Ovary (tissue), 7 donors: ENCODE measurements at regions not wholly inside any gene's neighbourhood (a gene's known extent, or its start where the extent isn't known, plus 50 kb on each side); places are given as distances from the start of the nearest gene placed in this dataset.

Source experiments
- DNase-seq, 5 donors: peaks; one replicate each; pipeline ENCODE4 v3.0.0-alpha.2; 2019 to 2020
- H3K27ac ChIP-seq, 2 donors: fragments of 200-600 bp; one replicate each; pipeline versions ENCODE4 v1.5.1 to v1.8.0; 2019 to 2022
- H3K27me3 ChIP-seq: fragments of 200-600 bp; one replicate; pipeline ENCODE4 v1.8.0; 2022
- H3K36me3 ChIP-seq: fragments of 200-600 bp; sonication (generic); one replicate; pipeline ENCODE4 v1.5.1; 2019
- H3K4me1 ChIP-seq: one replicate; pipeline ENCODE4 v1.8.1; 2013; ENCODE audit warnings: mild to moderate bottlenecking, moderate library complexity; ENCODE audit not compliant: insufficient read depth
- H3K4me3 ChIP-seq: fragments of 200-600 bp; sonication (generic); one replicate; pipeline ENCODE4 v1.5.1; 2017
- H3K9me3 ChIP-seq, 2 donors: fragments of 200-600 bp in 1 of 2; sonication (generic) in 1 of 2; one replicate each; pipeline versions ENCODE4 v1.5.1 to v1.8.1; 2013 to 2019; ENCODE audit warnings: mild to moderate bottlenecking in 1 of 2, moderate library complexity in 1 of 2
- EP300 ChIP-seq: sonication (generic); formaldehyde crosslinking; IDR thresholded peaks from one replicate; pipeline ENCODE4 v1.6.1; 2017; ENCODE audit warnings: antibody characterized with exemption
- POLR2A ChIP-seq: fragments of 450-650 bp; IDR thresholded peaks from one replicate; pipeline ENCODE4 v1.6.1; 2017; ENCODE audit warnings: antibody characterized with exemption, mild to moderate bottlenecking, moderate library complexity
- WGBS, 3 donors: extraction: QIAGEN DNeasy Blood & Tissue Kit in 1 of 3; methylation state at CpG; one replicate each; pipeline versions ENCODE4 v1.1.5 to v1.1.7; 2013 to 2017; 5-methylcytosine and 5-hydroxymethylcytosine counted together
- intact Hi-C, 4 donors: fragments of 100-400 bp; cut with DNase I; formaldehyde crosslinking; loops; one replicate each; pipeline versions ENCODE4 v1.11.0 to v1.15.1; 2022 to 2023
- TF ChIP-seq, protein P1 (sequence below), 3 donors: fragments of 450-650 bp in 2 of 3; fragments of 200-600 bp in 1 of 3; IDR thresholded peaks; one replicate each; pipeline versions ENCODE4 v1.5.1 to v1.8.0; 2016 to 2022; ENCODE audit warnings: antibody characterized with exemption in 3 of 3, mild to moderate bottlenecking in 1 of 3
- donor health status: DM: no; HTN: no; CAD: no; lungs with moderate emphysema.
- donor health status: DM: no; HTN: no; CAD: no.
- donor health status: Bipolar disorder and iron deficiency.
- donor health status: DM: no; HTN: no; CAD: no.
- donor health status: DM: yes; HTN: yes; CAD: no.

DNA sequence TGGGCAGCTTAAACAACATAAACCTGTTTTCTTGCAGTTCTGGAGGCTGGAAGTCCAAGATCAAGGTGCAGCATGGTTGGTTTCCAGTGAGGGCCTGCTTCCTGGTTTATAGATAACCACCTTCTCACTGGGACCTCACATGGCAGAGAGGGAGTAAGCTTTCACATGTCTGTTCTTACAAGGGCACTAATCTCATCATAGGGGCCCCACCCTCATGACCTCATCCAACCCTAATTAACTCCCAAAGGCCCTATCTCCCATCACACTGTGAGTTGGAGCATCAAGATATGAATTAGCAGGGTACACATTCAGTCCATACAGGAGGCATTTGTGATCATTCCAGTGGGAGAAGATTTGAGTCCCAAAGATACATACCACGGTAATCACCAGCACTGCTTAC, 50.5 kb upstream of the GRIN2A start:
- H3K9me3 ChIP-seq, result peaks cover 0 to 3% of the 10 kb centered on the region in 2 donors
- intact Hi-C loops, result no loop called here
- no peaks in the 10 kb centered on the region for H3K4me1 ChIP-seq
- no peaks in the 10 kb centered on the region for H3K27me3 ChIP-seq
- no peak overlapping the region for H3K27ac ChIP-seq
- H3K36me3 ChIP-seq, result no peaks in the 10 kb centered on the region
- WGBS, 3 donors, result 90 to 100% (median 97%) methylated on average over 1 of the region's 1 CpG
- no peak overlapping the region for H3K4me3 ChIP-seq
- DNase-seq, result no peak
- TF ChIP-seq, protein P1, sequence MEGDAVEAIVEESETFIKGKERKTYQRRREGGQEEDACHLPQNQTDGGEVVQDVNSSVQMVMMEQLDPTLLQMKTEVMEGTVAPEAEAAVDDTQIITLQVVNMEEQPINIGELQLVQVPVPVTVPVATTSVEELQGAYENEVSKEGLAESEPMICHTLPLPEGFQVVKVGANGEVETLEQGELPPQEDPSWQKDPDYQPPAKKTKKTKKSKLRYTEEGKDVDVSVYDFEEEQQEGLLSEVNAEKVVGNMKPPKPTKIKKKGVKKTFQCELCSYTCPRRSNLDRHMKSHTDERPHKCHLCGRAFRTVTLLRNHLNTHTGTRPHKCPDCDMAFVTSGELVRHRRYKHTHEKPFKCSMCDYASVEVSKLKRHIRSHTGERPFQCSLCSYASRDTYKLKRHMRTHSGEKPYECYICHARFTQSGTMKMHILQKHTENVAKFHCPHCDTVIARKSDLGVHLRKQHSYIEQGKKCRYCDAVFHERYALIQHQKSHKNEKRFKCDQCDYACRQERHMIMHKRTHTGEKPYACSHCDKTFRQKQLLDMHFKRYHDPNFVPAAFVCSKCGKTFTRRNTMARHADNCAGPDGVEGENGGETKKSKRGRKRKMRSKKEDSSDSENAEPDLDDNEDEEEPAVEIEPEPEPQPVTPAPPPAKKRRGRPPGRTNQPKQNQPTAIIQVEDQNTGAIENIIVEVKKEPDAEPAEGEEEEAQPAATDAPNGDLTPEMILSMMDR (IDR thresholded peaks at IDR 0.05), result no peak
- TF ChIP-seq POLR2A (no peak), EP300 (no peak)

GRCh38 chr16:10239640-10240039, 57.4 kb upstream of the GRIN2A start:
- H3K4me3 ChIP-seq, result no peak overlapping the region
- intact Hi-C loops, result no loop called here
- no peaks in the 10 kb centered on the region for H3K4me1 ChIP-seq
- no peaks in the 10 kb centered on the region for H3K9me3 ChIP-seq
- DNase-seq, result no peak
- no peaks in the 10 kb centered on the region for H3K27me3 ChIP-seq
- H3K36me3 ChIP-seq, result no peaks in the 10 kb centered on the region
- H3K27ac ChIP-seq, result no peak overlapping the region
- WGBS, 3 donors, result 56 to 68% (median 60%) methylated on average over 8 of the region's 8 CpGs
- TF ChIP-seq EP300 (no peak), POLR2A (no peak)
- TF ChIP-seq, protein P1 (IDR thresholded peaks at IDR 0.05), result no peak

- TF ChIP-seq, protein P1 (IDR thresholded peaks at IDR 0.05), result no peak
- TF ChIP-seq POLR2A (no peak), EP300 (no peak)
- Histone ChIP-seq H3K36me3 (no peaks in the 10 kb centered on the region), H3K27me3 (no peaks in the 10 kb centered on the region), H3K27ac (no peak overlapping the region), H3K4me3 (no peak overlapping the region), H3K9me3 (no peaks in the 10 kb centered on the region), H3K4me1 (no peaks in the 10 kb centered on the region)
- intact Hi-C loops, result no loop called here
- DNase-seq, result no peak
- WGBS, 3 donors, result 67 to 78% (median 69%) methylated on average over 7 of the region's 7 CpGs
Observed at GRCh38 chr16:10240854-10241613, 58.8 kb upstream of the GRIN2A start.

DNA sequence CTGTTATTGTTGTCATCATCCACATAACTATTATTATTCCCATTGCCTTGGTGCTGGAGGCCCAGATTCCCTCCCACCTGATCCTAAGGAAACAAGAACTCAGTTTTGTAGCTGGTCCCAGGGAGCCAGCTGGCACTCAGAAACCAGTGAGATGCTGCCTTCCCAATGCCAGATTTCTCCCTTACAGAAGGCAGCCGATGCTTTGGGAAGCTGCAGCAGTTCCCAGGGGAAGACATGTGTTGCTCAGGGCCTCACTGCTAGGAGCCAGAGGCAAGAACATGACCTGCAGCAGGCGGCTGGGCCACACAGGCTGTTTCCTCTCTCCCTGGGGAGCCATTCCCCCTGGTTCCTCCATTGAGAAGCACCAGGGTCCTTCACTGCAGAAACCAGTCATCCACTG, 59.9 kb upstream of the GRIN2A start:
- Histone ChIP-seq H3K9me3 (no peaks in the 10 kb centered on the region), H3K27me3 (no peaks in the 10 kb centered on the region), H3K4me1 (no peaks in the 10 kb centered on the region), H3K4me3 (no peak overlapping the region), H3K36me3 (no peaks in the 10 kb centered on the region), H3K27ac (no peak overlapping the region)
- TF ChIP-seq, protein P1 (IDR thresholded peaks at IDR 0.05), result no peak
- TF ChIP-seq POLR2A (no peak), EP300 (no peak)
- WGBS, 3 donors, result 18 to 27% (median 21%) methylated on average over 2 of the region's 2 CpGs
- intact Hi-C loops, result no loop called here
- DNase-seq, result no peak
